GM12865 (cell line): ENCODE measurements at regions not wholly inside any gene's neighbourhood (a gene's known extent, or its start where the extent isn't known, plus 50 kb on each side); places are given as distances from the start of the nearest gene placed in this dataset.

Source experiments
- DNase-seq: peaks from one replicate; pipeline ENCODE4 v3.0.0; 2010; ENCODE audit warnings: low read depth
- H3K4me3 ChIP-seq: 2 replicates; pipeline ENCODE4 v1.5.1; 2011; ENCODE audit warnings: mild to moderate bottlenecking, low read depth, low read length, control low read depth
- CTCF ChIP-seq: IDR thresholded peaks from 2 replicates; pipeline ENCODE4 v1.5.1; 2011; ENCODE audit warnings: low read length, control low read depth, low read depth, inconsistent platforms; ENCODE audit not compliant: insufficient read depth; ENCODE audit errors: missing control alignments

GRCh38 chr2:129160879-129161278 lies 818.6 kb upstream of the RAB6C start:
- DNase-seq: no peak
- H3K4me3 ChIP-seq: no peak overlapping the region
- no peak for TF ChIP-seq CTCF

GRCh38 chr2:129164220-129164949 lies 815.1 kb upstream of the RAB6C start:
- no peak for DNase-seq
- TF ChIP-seq CTCF: no peak
- no peak overlapping the region for H3K4me3 ChIP-seq

GRCh38 chr2:129165006-129165405 lies 814.5 kb upstream of the RAB6C start:
- DNase-seq: no peak
- no peak for TF ChIP-seq CTCF
- H3K4me3 ChIP-seq: no peak overlapping the region

- no peak for TF ChIP-seq CTCF
- no peak overlapping the region for H3K4me3 ChIP-seq
- DNase-seq: no peak
Observed at GRCh38 chr2:129167456-129167855, 812.0 kb upstream of the RAB6C start.

- no peak overlapping the region for H3K4me3 ChIP-seq
- no peak for TF ChIP-seq CTCF
- DNase-seq: no peak
Observed at GRCh38 chr2:129170570-129170969, 808.9 kb upstream of the RAB6C start.

GRCh38 chr2:129174143-129174542 lies 805.3 kb upstream of the RAB6C start:
- no peak for DNase-seq
- no peak for TF ChIP-seq CTCF
- no peak overlapping the region for H3K4me3 ChIP-seq

- no peak for TF ChIP-seq CTCF
- no peak for DNase-seq
- H3K4me3 ChIP-seq: no peak overlapping the region
Observed at GRCh38 chr2:129175051-129175450, 804.4 kb upstream of the RAB6C start.
